Liver (tissue), 3 donors: ENCODE measurements at regions not wholly inside any gene's neighbourhood (a gene's known extent, or its start where the extent isn't known, plus 50 kb on each side); places are given as distances from the start of the nearest gene placed in this dataset.
"Not testable (repeated sequence)": the region's sequence is repeated elsewhere in the genome, so short reads cannot be mapped to it uniquely, and the experiment has no call there.

Experiments
- FOXA2 ChIP-seq: IDR thresholded peaks from 2 replicates; pipeline ENCODE4 v1.6.1; 2016; ENCODE audit warnings: antibody characterized with exemption
- RAD21 ChIP-seq, 2 donors: IDR thresholded peaks; 2 replicates each; pipeline ENCODE4 v1.6.1; 2016; ENCODE audit warnings: antibody characterized with exemption in 2 of 2, mild to moderate bottlenecking in 2 of 2
- RXRA ChIP-seq, 2 donors: IDR thresholded peaks; 2 replicates each; pipeline ENCODE4 v1.6.1; 2017 to 2018; ENCODE audit warnings: antibody characterized with exemption in 2 of 2, mild to moderate bottlenecking in 1 of 2
- SP1 ChIP-seq: IDR thresholded peaks from 2 replicates; pipeline ENCODE4 v1.6.1; 2018; ENCODE audit warnings: antibody characterized with exemption, mild to moderate bottlenecking
- TAF1 ChIP-seq: conservative IDR thresholded peaks from 2 replicates; pipeline ENCODE4 v1.6.1; 2016; ENCODE audit warnings: antibody characterized with exemption, mild to moderate bottlenecking
- TF ChIP-seq, protein P1 (sequence below): IDR thresholded peaks from 2 replicates; pipeline ENCODE4 v1.6.1; 2016; ENCODE audit warnings: antibody characterized with exemption
- TF ChIP-seq, protein P2 (sequence below): fragments of 150-350 bp; IDR thresholded peaks from 2 replicates; pipeline ENCODE4 v1.5.1; 2017; ENCODE audit warnings: improper control_type of control experiment, low read depth, low read length; ENCODE audit not compliant: missing input control
- TF ChIP-seq, protein P3 (sequence below): IDR thresholded peaks from 2 replicates; pipeline ENCODE4 v1.6.1; 2016; ENCODE audit warnings: antibody characterized with exemption
- donor health status: healthy.
- donor health status: healthy.

DNA sequence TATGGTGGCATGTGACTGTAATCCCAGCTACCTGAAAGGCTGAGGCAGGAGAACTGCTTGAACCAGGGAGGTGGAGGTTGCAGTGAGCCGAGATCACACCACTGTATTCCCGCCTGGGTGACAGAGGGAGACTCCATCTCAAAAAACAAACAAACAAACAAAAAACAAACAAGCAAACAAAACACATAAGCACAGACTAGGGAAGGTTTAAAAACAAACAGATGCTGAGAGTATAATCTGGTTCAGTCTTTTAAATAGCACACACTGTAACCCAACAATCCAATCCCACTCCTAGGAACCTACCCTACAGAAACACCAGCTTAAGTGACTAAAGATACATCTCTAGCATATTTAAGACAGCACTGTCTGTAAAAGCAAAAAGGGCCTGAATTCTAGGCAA, 82.8 kb upstream of the PLEKHM1 start:
- TF ChIP-seq, protein P1, sequence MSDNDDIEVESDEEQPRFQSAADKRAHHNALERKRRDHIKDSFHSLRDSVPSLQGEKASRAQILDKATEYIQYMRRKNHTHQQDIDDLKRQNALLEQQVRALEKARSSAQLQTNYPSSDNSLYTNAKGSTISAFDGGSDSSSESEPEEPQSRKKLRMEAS: not testable (repeated sequence)
- not testable (repeated sequence) for TF ChIP-seq SP1; FOXA2; RAD21 (IDR thresholded peaks at IDR 0.05); RXRA (IDR thresholded peaks at IDR 0.05); TAF1
- TF ChIP-seq, protein P2, sequence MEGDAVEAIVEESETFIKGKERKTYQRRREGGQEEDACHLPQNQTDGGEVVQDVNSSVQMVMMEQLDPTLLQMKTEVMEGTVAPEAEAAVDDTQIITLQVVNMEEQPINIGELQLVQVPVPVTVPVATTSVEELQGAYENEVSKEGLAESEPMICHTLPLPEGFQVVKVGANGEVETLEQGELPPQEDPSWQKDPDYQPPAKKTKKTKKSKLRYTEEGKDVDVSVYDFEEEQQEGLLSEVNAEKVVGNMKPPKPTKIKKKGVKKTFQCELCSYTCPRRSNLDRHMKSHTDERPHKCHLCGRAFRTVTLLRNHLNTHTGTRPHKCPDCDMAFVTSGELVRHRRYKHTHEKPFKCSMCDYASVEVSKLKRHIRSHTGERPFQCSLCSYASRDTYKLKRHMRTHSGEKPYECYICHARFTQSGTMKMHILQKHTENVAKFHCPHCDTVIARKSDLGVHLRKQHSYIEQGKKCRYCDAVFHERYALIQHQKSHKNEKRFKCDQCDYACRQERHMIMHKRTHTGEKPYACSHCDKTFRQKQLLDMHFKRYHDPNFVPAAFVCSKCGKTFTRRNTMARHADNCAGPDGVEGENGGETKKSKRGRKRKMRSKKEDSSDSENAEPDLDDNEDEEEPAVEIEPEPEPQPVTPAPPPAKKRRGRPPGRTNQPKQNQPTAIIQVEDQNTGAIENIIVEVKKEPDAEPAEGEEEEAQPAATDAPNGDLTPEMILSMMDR: not testable (repeated sequence)
- TF ChIP-seq, protein P3, sequence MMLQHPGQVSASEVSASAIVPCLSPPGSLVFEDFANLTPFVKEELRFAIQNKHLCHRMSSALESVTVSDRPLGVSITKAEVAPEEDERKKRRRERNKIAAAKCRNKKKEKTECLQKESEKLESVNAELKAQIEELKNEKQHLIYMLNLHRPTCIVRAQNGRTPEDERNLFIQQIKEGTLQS: not testable (repeated sequence)
